Subcutaneous abdominal adipose tissue (tissue), 5 donors: ENCODE measurements at regions not wholly inside any gene's neighbourhood (a gene's known extent, or its start where the extent isn't known, plus 50 kb on each side); places are given as distances from the start of the nearest gene placed in this dataset.

Experiments used
- H3K27ac ChIP-seq: one replicate; pipeline ENCODE4 v1.7.0; 2013; ENCODE audit warnings: low read depth, mild to moderate bottlenecking, inconsistent platforms, low read length, moderate library complexity
- H3K27me3 ChIP-seq, 5 donors: one replicate each; pipeline ENCODE4 v1.7.0; 2013; ENCODE audit warnings: low read length in 5 of 5, inconsistent platforms in 1 of 5; ENCODE audit not compliant: control insufficient read depth in 5 of 5, insufficient read depth in 4 of 5
- H3K36me3 ChIP-seq, 5 donors: one replicate each; pipeline ENCODE4 v1.7.0; 2013; ENCODE audit warnings: low read length in 5 of 5; ENCODE audit not compliant: control insufficient read depth in 5 of 5, insufficient read depth in 5 of 5
- H3K4me1 ChIP-seq, 5 donors: one replicate each; pipeline ENCODE4 v1.7.0; 2013; ENCODE audit warnings: low read length in 5 of 5, mild to moderate bottlenecking in 3 of 5, moderate library complexity in 1 of 5; ENCODE audit not compliant: control insufficient read depth in 5 of 5, insufficient read depth in 5 of 5
- H3K4me3 ChIP-seq, 5 donors: one replicate each; pipeline ENCODE4 v1.7.0; 2013; ENCODE audit warnings: low read length in 5 of 5, low read depth in 1 of 5
- H3K9ac ChIP-seq, 5 donors: one replicate each; pipeline ENCODE4 v1.7.0; 2013; ENCODE audit warnings: low read length in 5 of 5, mild to moderate bottlenecking in 4 of 5, moderate library complexity in 3 of 5
- H3K9me3 ChIP-seq, 5 donors: one replicate each; pipeline ENCODE4 v1.7.0; 2013; ENCODE audit warnings: low read length in 5 of 5; ENCODE audit not compliant: control insufficient read depth in 5 of 5
- donor health status: healthy.
- donor health status: healthy.
- donor health status: healthy.
- donor health status: healthy.
- donor health status: healthy.

DNA sequence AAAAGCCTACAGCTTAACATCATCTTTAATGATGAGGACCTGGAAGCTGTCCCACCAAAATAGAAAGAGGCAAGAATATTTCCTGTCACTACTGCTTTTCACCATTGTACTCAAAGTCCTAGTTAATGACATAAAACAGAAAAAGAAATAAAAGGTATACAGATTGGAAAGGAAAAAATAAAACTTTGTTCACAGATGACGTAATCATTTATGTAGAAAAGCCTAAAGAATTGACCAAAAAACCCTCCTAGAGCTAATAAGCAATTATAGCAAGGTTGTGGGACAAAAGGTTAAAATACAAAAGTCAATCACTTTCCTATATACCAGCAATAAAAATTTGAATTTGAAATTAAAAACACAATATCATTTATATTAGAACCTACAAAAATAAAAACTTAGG, 97.2 kb upstream of the MDGA2 start:
- Histone ChIP-seq H3K27me3 (no peaks in the 10 kb centered on the region), H3K9ac (no peak overlapping the region), H3K27ac (no peak overlapping the region), H3K4me1 (no peaks in the 10 kb centered on the region), H3K4me3 (no peak overlapping the region), H3K9me3 (no peaks in the 10 kb centered on the region), H3K36me3 (no peaks in the 10 kb centered on the region)

DNA sequence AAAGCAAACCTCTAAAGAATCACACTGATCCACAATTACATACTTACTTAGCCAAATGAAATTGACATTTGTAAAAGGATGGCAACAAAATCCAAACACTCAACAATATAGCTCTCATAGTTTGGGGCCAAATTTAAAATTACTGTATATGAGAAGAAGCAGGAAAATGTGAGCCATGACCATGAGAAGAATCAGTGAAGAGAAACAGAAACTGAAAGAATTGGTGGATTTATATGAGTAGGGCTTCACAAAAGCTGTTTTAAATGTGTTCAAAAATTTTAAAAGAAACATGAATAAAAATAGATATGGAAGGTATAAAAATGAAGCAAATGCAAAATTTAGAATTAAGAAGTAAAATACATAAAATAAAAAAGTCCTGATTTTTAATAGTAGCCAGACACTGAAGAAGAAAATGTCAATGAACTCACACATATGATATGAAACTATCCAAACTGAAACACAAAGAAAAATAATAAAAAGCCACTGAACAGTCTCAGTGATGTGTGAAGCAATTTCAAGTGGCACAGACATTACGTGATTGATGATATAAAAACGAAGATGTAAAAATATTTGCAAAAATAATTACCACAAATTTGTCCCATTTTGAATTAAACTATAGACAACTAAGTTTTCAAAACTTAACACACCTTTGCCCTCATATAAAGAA, 87.9 kb upstream of the MDGA2 start:
- no peaks in the 10 kb centered on the region for H3K9me3 ChIP-seq
- no peaks in the 10 kb centered on the region for H3K36me3 ChIP-seq
- H3K9ac ChIP-seq: no peak overlapping the region
- H3K27ac ChIP-seq: no peak overlapping the region
- no peaks in the 10 kb centered on the region for H3K4me1 ChIP-seq
- H3K27me3 ChIP-seq: no peaks in the 10 kb centered on the region
- no peak overlapping the region for H3K4me3 ChIP-seq

DNA sequence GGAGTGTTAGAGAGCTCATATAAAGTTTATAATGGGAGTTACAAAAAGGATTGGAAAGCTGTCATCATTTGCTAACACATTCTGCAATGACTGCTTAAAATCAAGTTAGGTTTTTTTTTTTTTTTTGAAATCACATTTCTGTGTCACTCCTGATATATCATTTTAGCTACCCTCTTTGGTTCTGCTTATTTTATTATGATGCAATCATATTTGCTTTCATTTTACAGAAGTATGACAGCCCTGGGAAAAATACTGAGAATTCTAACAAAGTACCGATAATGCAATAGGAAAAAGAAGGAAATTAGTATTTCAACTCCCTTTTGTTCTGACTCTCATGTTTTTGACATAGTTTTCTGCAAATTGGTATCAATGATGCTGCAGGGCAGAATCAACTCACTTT, 71.6 kb upstream of the MDGA2 start:
- Histone ChIP-seq H3K27ac (no peak overlapping the region), H3K27me3 (no peaks in the 10 kb centered on the region), H3K9me3 (no peaks in the 10 kb centered on the region), H3K4me1 (no peaks in the 10 kb centered on the region), H3K4me3 (no peak overlapping the region), H3K9ac (no peak overlapping the region), H3K36me3 (no peaks in the 10 kb centered on the region)

DNA sequence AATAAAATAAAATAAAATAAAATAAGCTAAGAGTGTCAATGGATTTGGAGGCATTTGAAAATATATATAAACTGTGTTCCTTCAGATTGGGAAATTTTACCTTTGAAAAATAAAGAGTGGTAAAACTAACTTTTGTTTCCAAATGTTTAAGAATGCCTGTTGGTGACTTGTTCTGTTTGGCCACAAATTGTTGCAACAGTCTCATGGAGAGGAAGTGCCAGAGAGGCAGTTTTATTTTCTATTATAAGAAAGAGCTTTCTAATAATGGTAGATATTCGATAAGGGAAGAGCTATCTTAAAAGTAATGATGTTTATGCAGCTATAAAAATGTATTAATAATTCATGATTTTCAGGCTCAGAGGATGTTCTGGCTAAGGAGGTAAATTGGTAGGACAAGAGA, 68.8 kb upstream of the MDGA2 start:
- H3K9ac ChIP-seq: no peak overlapping the region
- H3K27ac ChIP-seq: no peak overlapping the region
- no peak overlapping the region for H3K4me3 ChIP-seq

DNA sequence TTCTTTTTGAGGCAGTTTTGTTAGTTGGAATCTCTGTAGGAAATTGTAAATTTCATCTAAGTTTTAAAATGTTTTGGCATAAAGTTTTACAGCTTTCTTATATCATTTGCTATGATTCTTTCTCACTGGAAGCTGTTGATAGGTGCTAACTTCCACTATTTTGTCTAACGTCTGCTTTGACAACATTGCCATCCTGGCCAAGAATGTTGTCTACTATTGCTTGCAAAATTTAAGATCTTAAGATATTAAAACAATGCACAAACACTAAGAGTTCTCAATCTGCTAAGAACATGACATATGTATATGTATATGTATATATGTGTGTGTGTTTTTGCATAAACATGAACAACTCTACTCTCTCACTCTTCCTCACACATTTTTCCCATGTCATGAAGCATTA, 64.1 kb upstream of the MDGA2 start:
- no peak overlapping the region for H3K4me3 ChIP-seq
- H3K4me1 ChIP-seq: no peaks in the 10 kb centered on the region
- no peak overlapping the region for H3K9ac ChIP-seq
- no peaks in the 10 kb centered on the region for H3K27me3 ChIP-seq
- H3K9me3 ChIP-seq: no peaks in the 10 kb centered on the region
- H3K27ac ChIP-seq: no peak overlapping the region
- H3K36me3 ChIP-seq: no peaks in the 10 kb centered on the region

More for the DNA sequence above, 68.8 kb upstream of the MDGA2 start:
- H3K27me3 ChIP-seq: no peaks in the 10 kb centered on the region
- H3K4me1 ChIP-seq: no peaks in the 10 kb centered on the region
- H3K36me3 ChIP-seq: no peaks in the 10 kb centered on the region
- H3K9me3 ChIP-seq: no peaks in the 10 kb centered on the region

DNA sequence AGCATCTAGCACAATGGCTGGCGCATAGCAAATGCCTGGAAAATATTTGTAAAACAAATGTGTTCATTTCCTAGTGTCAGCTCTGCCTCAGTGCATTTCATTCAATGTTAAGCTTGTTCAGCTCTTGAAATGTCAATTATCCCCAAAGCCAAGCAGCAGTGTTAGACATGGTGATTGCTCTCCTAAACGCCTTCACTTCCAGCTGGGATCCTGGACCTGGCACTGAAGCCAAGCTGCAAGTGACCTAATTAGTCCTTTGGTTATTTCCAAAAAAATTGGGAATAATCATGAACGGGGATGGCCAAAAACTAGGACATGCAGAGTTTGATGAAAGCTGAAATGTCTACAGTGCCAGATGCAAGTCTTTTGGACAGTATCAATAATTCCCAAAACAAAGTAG, 54.9 kb upstream of the MDGA2 start:
- Histone ChIP-seq H3K27ac (no peak overlapping the region), H3K9me3 (no peaks in the 10 kb centered on the region)

More for the DNA sequence above, 54.9 kb upstream of the MDGA2 start:
- H3K4me1 ChIP-seq: no peaks in the 10 kb centered on the region
- no peak overlapping the region for H3K9ac ChIP-seq
- H3K27me3 ChIP-seq: no peaks in the 10 kb centered on the region
- H3K4me3 ChIP-seq: no peak overlapping the region
- no peaks in the 10 kb centered on the region for H3K36me3 ChIP-seq
